Activated effector memory CD4-positive, alpha-beta T cell treated with Interleukin-2 at 50 U/mL for 16 hours (primary cell): ENCODE measurements at regions not wholly inside any gene's neighbourhood (a gene's known extent, or its start where the extent isn't known, plus 50 kb on each side); places are given as distances from the start of the nearest gene placed in this dataset.

ENCODE experiments used
- DNase-seq: peaks from one replicate; pipeline ENCODE4 v3.0.0-alpha.2; 2020

GRCh38 chr10:69684020-69684980 is 54.3 kb downstream of the FAM241B start:
- no peak for DNase-seq

- no peak for DNase-seq
Observed at GRCh38 chr10:69684981-69685353, 54.9 kb downstream of the FAM241B start.

GRCh38 chr10:69685426-69685801 is 55.4 kb downstream of the FAM241B start:
- DNase-seq = no peak

- DNase-seq = no peak
Observed at GRCh38 chr10:69685802-69686585, 55.9 kb downstream of the FAM241B start.

- no peak for DNase-seq
Observed at GRCh38 chr10:69686866-69687265, 56.8 kb downstream of the FAM241B start.

GRCh38 chr10:69687426-69687825 is 57.4 kb downstream of the FAM241B start:
- DNase-seq = no peak

GRCh38 chr10:69692267-69692666 is 62.2 kb downstream of the FAM241B start:
- DNase-seq = no peak

- DNase-seq = no peak
Observed at GRCh38 chr10:69692891-69693290, 62.8 kb downstream of the FAM241B start.

GRCh38 chr10:69693886-69694285 is 63.8 kb downstream of the FAM241B start:
- no peak for DNase-seq

GRCh38 chr10:69696073-69696731 is 66.2 kb downstream of the FAM241B start:
- no peak for DNase-seq

- DNase-seq = no peak
Observed at GRCh38 chr10:69697006-69697405, 67.0 kb downstream of the FAM241B start.

GRCh38 chr10:69703256-69703655 is 73.2 kb downstream of the FAM241B start:
- no peak for DNase-seq

- no peak for DNase-seq
Observed at GRCh38 chr10:69703766-69704630, 74.0 kb downstream of the FAM241B start.

GRCh38 chr10:69709366-69709941 is 79.4 kb downstream of the FAM241B start:
- no peak for DNase-seq

GRCh38 chr10:69710008-69710888 is 80.2 kb downstream of the FAM241B start:
- no peak for DNase-seq

- no peak for DNase-seq
Observed at GRCh38 chr10:69712342-69712741, 82.3 kb downstream of the FAM241B start.

GRCh38 chr10:69714572-69714971 is 84.5 kb downstream of the FAM241B start:
- DNase-seq = no peak

GRCh38 chr10:69715156-69715898 is 85.3 kb downstream of the FAM241B start:
- DNase-seq = no peak

GRCh38 chr10:69715899-69716606 is 85.7 kb upstream of the COL13A1 start:
- no peak for DNase-seq
